GM19468 (cell line): ENCODE measurements at regions not wholly inside any gene's neighbourhood (a gene's known extent, or its start where the extent isn't known, plus 50 kb on each side); places are given as distances from the start of the nearest gene placed in this dataset.
"Not testable (repeated sequence)": the region's sequence is repeated elsewhere in the genome, so short reads cannot be mapped to it uniquely, and the experiment has no call there.

Experiments used
- ATAC-seq: cut with Tn5 transposase; IDR thresholded peaks from one replicate; pipeline ENCODE4 v1.9.1; 2021; ENCODE audit warnings: mild to moderate bottlenecking, moderate library complexity, moderate number of reproducible peaks; ENCODE audit not compliant: unreplicated experiment; ENCODE audit errors: extremely low read depth

GRCh38 chr13:78176880-78177279 is 258.2 kb upstream of the EDNRB start:
- ATAC-seq, result no peak

DNA sequence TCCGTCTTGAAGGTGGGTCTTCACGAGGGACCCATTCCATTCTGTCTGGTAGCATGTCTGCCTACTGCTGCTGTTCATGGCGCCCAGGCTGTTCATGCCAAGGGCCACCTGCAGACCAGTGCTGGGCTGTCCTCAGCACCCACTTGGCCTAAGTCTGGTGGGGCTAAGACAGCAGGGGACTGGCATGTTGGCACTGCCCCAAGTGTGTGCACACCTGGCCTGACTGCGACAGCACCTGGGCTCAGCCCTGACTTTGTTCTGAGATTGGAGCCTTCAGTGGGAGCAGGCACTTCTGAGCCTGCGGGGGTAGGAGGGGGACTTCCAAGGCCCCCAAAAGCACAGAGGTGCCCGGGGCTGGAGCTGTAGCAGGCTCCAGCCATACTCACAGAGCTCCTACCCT is 250.8 kb upstream of the EDNRB start:
- ATAC-seq, result no peak

DNA sequence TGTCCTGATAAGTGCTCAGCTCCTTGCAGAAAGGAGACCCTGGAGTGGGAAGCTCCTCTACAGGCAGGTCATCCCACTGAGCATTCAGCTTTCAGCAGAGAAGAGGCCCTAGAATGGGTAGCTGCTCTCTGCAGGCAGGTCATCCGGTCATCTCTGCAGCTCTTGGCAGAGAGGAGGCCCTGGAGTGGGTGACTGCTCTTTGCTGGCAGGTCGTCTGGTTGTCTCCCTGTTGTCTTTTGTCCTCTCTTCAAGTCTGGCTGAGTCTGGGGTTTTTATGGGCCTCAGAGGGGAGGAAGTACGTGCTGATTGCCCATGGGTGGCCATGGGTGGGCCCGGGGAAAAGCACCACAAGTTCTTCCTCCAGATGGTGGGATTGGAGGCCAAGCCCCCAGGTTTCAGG is 250.3 kb upstream of the EDNRB start:
- ATAC-seq, result no peak

- no peak for ATAC-seq
Observed at GRCh38 chr13:78161266-78161665, 242.6 kb upstream of the EDNRB start.

DNA sequence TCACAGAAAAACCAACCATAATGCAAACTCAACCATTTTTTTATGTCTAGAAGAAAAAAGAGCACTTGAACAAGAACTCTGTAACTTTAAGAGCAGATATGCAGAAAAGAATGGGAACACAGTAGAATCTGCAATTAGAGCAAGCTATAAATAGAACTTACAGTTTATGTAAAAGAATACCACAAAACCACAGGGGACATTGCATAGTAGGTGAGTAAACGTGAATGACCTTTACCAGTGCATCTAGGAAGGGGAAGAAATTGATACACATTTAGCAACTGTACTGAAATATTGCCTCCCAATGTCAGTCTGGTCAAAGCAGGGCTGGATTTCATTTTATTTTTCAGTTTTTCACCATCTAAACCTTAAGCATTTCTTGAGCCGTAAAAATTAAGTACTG is 242.2 kb upstream of the EDNRB start:
- no peak for ATAC-seq

GRCh38 chr13:78152415-78152814 is 233.8 kb upstream of the EDNRB start:
- ATAC-seq, result no peak

DNA sequence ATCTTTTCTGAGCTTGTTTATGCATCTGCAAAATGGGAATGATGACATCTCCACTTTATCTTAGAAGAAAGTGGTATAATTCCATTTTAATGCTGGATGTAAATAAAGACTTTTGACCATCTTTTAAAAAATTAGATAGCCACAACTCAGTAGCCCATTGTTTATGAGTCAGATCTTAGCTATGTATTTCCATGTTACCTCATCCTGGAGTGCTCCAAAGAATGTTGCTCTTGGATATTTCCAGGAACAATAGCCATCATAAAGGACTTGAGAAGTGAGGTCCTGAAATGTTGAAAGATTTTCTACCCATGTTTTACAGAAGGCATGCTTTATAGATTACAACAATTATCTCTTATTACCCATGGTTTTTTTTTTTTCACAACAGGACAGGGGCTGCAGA is 229.3 kb upstream of the EDNRB start:
- no peak for ATAC-seq

DNA sequence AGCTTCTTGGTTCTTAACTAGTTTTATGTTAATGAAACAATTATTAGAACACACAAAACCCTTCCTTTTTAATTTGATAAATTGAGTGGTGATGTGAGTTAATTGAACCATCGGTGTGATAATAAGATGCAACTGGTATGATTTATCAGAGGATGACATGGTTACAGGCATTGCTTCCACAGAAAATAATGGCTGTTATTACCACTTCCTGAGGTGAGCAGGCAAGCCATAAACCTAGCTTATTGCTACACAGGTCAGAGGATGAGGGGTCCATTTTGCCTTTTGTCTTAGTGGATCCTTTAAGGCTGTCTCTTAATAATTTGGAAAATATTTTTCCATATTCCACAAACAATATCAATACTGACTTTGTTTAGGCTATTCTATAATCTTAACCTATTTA is 226.6 kb upstream of the EDNRB start:
- ATAC-seq, result no peak

- ATAC-seq, result no peak
Observed at GRCh38 chr13:78139765-78140164, 221.1 kb upstream of the EDNRB start.

DNA sequence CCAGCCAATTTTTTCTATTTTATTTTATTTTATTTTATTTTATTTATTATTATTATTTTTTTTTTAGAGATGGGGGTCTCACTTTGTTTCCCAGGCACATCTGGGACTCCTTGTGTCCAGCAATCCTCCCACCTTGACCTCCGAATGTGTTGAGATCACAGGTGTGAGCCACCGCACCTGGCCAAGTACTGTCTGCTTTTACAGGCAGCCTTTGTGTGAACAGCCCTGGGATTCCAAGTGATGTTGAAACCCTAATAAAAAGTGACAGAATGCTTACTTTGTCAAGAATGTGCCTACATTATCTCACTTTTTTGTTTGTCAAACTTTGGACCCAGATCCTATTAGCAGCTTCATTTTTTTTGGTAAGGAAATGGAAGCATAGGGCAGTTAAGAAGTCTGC is 220.1 kb upstream of the EDNRB start:
- no peak for ATAC-seq

- ATAC-seq, result peak; percentile 47
Observed at GRCh38 chr13:78137404-78138142, 218.9 kb upstream of the EDNRB start.

DNA sequence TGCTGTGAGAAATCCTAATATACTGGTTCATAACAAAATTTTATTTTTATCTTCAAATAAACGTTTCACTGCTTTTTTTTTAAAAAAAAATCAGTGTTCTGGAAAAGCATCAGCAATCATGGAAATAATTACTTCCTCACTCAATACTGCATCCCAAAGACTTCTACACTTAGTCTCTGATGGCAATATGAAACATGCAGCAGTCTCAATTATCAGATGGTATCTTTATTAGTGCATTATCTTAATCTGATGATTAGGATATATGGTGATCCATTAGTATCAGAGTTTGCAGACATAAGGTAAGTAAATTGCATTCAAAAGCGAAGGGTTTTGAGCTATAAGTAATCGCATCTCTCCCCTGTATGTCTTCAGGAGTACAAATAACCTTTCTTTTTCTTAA is 218.3 kb upstream of the EDNRB start:
- no peak for ATAC-seq

DNA sequence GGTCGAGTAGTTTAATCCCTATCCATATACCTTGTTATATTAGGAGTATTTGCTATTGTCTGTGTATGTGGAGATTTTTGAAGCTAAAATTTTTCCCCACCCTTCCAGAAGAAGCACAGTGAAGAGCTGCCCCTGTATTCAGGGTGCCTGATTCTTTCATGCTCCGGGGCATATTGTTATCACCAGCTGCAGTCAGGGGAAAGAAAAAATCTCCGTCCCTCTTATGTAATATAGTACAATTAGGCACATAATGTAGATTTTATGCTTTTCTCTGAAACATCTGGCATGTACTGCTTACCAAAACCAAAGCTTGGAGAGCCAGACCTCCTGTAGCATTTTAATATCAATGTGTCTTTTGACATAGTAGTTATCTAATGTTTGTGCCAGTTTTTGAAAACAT is 214.9 kb upstream of the EDNRB start:
- no peak for ATAC-seq

GRCh38 chr13:78131811-78132210 is 213.2 kb upstream of the EDNRB start:
- ATAC-seq, result no peak

- no peak for ATAC-seq
Observed at GRCh38 chr13:78131346-78131745, 212.7 kb upstream of the EDNRB start.

DNA sequence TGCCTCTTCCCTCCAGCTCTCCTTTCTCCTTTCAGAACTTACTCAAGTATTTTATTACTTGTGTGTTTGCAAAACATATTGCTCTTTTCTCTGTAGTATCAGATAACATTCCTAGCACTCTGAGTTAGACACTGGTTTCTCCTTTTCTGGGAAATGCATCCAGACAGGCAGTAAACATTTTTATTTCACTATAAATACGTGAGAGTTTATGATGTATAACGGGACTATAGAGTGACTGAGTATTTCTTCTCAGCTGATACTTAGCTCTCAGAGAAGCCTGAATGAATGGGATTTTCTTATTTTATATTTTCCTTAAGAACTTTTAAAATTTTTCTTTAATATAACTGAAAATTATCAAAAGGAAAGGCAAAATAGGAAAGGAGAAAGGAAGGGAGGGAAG is 211.2 kb upstream of the EDNRB start:
- no peak for ATAC-seq

GRCh38 chr13:78129359-78129758 is 210.7 kb upstream of the EDNRB start:
- no peak for ATAC-seq

DNA sequence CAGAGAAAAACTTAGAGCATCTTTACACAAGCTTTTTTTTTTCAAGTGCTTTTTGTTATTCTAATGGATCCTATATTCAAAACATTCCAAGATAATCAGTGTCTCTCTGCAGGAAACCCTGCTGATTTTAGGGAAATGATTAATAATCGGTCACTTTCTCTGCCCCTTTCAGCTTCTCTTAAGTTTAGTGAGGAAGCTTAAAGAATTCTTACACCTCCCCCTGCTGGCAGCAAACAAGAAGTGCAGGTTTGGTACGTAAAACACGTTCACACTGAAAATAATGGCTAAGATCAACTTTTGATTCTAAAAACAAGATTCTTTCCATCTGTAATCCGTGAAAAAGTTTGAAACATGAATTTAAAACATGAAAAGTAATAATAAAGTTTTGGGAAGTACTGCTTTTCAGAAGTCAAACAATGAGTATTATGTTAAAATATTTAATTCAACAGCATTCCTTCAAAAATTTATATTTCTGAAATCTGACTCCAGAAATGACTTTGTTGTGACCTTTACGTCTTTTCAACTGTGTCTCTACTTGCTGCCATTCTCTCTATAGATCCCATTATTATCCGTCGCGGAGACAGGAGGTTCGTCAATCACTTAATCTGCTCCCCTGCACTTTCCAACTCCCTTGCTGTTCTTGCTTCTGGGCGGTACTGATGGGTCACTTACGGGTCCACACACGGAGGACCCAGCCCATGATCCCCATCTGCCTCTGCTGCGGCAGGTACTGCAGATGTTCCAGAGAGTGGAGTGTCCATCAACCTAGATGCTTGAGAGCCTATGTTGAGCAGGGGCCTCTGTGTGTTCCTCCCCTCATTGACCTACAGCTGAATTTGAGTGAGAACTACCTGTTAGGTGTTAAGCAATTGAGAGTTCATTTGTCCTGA is 203.1 kb upstream of the EDNRB start:
- ATAC-seq, result no peak

DNA sequence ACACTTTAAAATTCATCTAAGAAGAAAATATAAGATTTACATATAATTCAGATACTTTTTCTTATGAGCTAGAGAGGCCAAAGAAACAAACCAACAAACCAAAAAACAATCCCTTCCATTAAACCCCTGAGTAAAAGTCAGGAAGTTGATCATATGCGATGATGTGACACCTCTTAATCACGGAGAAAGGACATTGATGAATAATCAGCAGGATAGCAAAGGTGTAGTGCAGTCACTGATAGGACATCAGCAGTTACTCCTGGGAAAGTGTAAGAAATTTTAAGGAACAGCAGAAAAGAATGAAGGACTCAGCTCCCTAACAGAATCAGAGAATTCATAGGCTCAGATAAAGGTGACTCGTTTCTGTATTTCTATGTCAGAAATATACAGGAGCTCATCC is 202.4 kb upstream of the EDNRB start:
- ATAC-seq, result no peak

- ATAC-seq, result not testable (repeated sequence)
Observed at GRCh38 chr13:78120144-78120543, 201.5 kb upstream of the EDNRB start.

DNA sequence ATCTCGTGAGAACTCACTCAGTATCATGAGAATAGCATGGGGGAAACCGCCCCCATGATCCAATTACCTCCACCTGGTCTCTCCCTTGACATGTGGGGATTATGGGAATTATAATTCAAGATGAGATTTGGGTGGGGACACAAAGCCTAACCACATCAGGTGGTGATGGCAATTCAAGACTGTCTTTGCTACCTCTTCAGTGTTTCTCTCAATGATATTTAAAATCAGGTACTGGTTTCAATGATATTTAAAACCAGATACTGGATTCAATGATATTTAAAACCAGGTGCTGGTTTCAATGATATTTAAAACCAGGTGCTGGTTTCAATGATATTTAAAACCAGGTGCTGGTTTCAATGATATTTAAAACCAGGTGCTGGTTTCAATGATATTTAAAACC is 198.4 kb upstream of the EDNRB start:
- not testable (repeated sequence) for ATAC-seq

DNA sequence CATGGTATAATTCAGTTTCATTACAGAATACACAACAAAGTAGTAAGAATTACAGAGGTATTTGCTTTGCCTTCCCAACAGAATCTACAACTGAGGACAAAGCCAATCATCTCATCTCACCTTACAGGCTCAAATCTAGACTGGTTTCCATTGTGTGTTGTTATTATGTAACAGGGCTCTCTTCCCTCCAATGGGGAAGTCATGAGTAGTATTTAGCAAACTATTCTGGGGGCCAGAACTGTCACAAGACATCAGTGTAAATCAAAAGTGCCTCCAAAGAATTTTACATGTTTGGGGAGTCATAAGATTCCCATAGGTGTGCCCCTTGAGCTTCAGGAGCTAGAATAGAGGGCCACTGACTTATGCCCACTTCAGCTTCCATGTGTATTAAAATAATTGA is 187.0 kb upstream of the EDNRB start:
- ATAC-seq, result no peak
